Karpas-422 (cell line): ENCODE measurements at regions not wholly inside any gene's neighbourhood (a gene's known extent, or its start where the extent isn't known, plus 50 kb on each side); places are given as distances from the start of the nearest gene placed in this dataset.

Experiments used
- DNase-seq: peaks from one replicate; pipeline ENCODE4 v3.0.0-alpha.2; 2015
- H2AFZ ChIP-seq: fragments of 200-600 bp; sonication (generic); 2 replicates; pipeline ENCODE4 v1.6.1; 2014; ENCODE audit warnings: antibody characterized with exemption, low read length, mixed read lengths
- H3K27ac ChIP-seq: fragments of 200-600 bp; sonication (generic); 2 replicates; pipeline ENCODE4 v1.5.1; 2014; ENCODE audit warnings: mild to moderate bottlenecking, low read length, moderate library complexity
- H3K27me3 ChIP-seq: fragments of 200-600 bp; sonication (generic); 2 replicates; pipeline ENCODE4 v1.6.1; 2014; ENCODE audit warnings: low read length, mixed read lengths
- H3K36me3 ChIP-seq: fragments of 200-600 bp; sonication (generic); 2 replicates; pipeline ENCODE4 v1.6.1; 2014; ENCODE audit warnings: low read length, mixed read lengths; ENCODE audit not compliant: insufficient read depth
- H3K4me1 ChIP-seq: fragments of 200-600 bp; sonication (generic); 2 replicates; pipeline ENCODE4 v1.6.1; 2014; ENCODE audit warnings: mild to moderate bottlenecking, low read length, mixed read lengths
- H3K4me2 ChIP-seq: fragments of 200-600 bp; sonication (generic); 2 replicates; pipeline ENCODE4 v1.6.1; 2014; ENCODE audit warnings: low read length, low read depth, mild to moderate bottlenecking; ENCODE audit not compliant: poor library complexity, severe bottlenecking
- H3K4me3 ChIP-seq: fragments of 200-600 bp; sonication (generic); 2 replicates; pipeline ENCODE4 v1.5.1; 2014; ENCODE audit warnings: mild to moderate bottlenecking, antibody characterized with exemption, low read length, mixed read lengths
- H3K79me2 ChIP-seq: fragments of 200-600 bp; sonication (generic); 2 replicates; pipeline ENCODE4 v1.6.1; 2014; ENCODE audit warnings: mild to moderate bottlenecking, low read length, mixed read lengths
- H3K9ac ChIP-seq: fragments of 200-600 bp; sonication (generic); 2 replicates; pipeline ENCODE4 v1.6.0; 2014; ENCODE audit warnings: low read length
- H3K9me2 ChIP-seq: fragments of 200-600 bp; sonication (generic), shearing (Covaris generic); replicated peaks from 2 replicates; pipeline ENCODE4 v1.6.0; 2014; ENCODE audit warnings: mild to moderate bottlenecking, low read length, moderate library complexity; ENCODE audit not compliant: insufficient read depth
- H3K9me3 ChIP-seq: fragments of 300-700, 200-600 bp; sonication (generic); 2 replicates; pipeline ENCODE4 v1.6.1; 2014; ENCODE audit warnings: low read length, mixed read lengths
- H4K20me1 ChIP-seq: fragments of 200-600 bp; sonication (generic); 2 replicates; pipeline ENCODE4 v1.6.1; 2014; ENCODE audit warnings: mild to moderate bottlenecking, antibody characterized with exemption, low read length, low read depth; ENCODE audit not compliant: insufficient read depth

DNA sequence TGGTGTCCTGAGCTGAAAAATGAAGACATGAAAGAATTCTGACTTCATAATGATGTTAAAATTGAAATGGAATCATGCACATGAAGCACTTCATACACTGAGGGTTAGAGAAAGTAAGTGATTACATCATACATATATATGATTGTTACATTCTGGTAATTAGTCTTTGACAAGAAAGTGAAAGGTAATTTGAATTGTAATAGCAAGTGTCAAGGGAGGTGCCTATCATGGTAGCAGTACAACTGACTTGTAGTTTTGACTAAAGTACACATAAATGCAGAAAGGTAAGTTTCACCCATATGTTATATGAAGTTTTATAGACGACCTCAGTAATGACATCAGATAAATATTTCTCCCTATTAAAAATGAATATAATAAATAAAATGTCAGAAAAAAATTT is 1325.0 kb upstream of the GOT2 start:
- Histone ChIP-seq H3K9me2 (no peaks in the 10 kb centered on the region), H3K9ac (no peak overlapping the region), H3K36me3 (no peaks in the 10 kb centered on the region), H3K4me3 (no peak overlapping the region), H3K4me1 (no peaks in the 10 kb centered on the region), H3K9me3 (peaks cover 21% of the 10 kb centered on the region), H3K79me2 (no peaks in the 10 kb centered on the region), H3K27me3 (no peaks in the 10 kb centered on the region), H4K20me1 (no peaks in the 10 kb centered on the region), H3K4me2 (no peak overlapping the region), H3K27ac (no peak overlapping the region), H2AFZ (no peak overlapping the region)
- no peak for DNase-seq

DNA sequence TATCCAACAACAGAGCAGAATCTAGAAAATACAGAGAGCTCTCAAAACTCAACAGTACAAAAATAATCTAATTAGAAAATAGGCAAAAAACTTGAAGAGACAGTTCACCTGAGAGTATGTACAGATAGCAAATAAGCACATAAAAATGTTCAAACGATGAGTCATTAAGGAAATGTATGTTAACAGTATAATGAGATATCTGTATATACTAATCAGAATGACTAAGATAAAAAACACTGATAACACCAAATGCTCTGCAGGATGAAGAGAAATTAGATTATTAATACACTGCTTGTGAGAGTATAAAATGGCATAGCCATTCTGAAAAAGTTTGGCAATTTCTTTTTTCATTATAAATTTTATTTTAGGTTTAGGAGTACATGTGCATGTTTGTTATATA is 1307.6 kb upstream of the GOT2 start:
- Histone ChIP-seq H3K9me3 (peaks cover 9% of the 10 kb centered on the region; the same call in 1 of the 2 replicates), H3K4me2 (no peak overlapping the region), H3K27me3 (no peaks in the 10 kb centered on the region), H3K36me3 (no peaks in the 10 kb centered on the region), H3K9me2 (no peaks in the 10 kb centered on the region), H3K79me2 (no peaks in the 10 kb centered on the region), H3K4me3 (no peak overlapping the region), H2AFZ (no peak overlapping the region), H3K27ac (no peak overlapping the region), H3K4me1 (no peaks in the 10 kb centered on the region), H4K20me1 (no peaks in the 10 kb centered on the region), H3K9ac (no peak overlapping the region)
- DNase-seq = no peak

DNA sequence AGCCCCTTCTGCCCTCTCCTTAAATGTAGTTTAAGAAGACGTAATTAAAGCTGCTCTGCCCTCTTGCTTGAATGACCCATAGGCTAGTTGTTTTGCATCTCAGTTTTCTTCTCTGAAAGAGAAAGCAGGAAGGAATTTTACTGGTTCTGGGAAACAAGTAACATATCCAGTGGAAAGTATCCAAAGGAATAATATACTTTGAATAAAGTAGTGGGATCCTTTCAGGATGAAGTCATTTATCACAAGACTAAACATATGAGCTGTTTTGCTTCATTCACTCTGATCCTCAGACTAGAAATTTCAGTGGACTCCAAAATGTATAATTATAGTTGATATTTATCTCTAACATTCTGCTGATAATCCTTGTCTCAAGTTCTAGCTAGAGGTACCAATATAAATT is 1297.6 kb upstream of the GOT2 start:
- no peak for DNase-seq
- Histone ChIP-seq H3K36me3 (no peaks in the 10 kb centered on the region), H3K4me2 (no peak overlapping the region), H3K9me2 (no peaks in the 10 kb centered on the region), H4K20me1 (no peaks in the 10 kb centered on the region), H3K27ac (no peak overlapping the region), H3K9ac (no peak overlapping the region), H3K79me2 (no peaks in the 10 kb centered on the region), H2AFZ (no peak overlapping the region), H3K4me3 (no peak overlapping the region), H3K9me3 (peaks cover 29% of the 10 kb centered on the region), H3K27me3 (no peaks in the 10 kb centered on the region), H3K4me1 (no peaks in the 10 kb centered on the region)

DNA sequence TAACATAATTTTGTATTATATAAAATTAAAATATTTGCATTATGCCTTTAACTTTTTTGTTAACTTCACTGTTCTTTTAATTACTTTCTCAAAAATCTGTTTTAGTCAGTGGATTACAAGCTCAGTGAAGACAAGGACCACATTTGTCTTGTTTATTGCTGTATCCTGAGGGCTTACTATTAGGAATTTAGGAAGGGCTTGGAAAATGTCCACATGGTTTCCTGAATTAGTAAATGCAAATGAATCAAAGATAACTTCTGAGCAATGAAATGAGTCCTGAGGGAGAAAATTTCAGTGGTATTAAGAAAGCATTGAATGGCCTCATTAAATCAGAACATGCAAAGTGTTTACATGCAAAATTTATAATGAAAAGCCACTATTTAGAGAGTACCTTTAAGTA is 1293.2 kb upstream of the GOT2 start:
- no peaks in the 10 kb centered on the region for H4K20me1 ChIP-seq
- no peak overlapping the region for H3K4me3 ChIP-seq
- no peaks in the 10 kb centered on the region for H3K79me2 ChIP-seq
- H3K9me2 ChIP-seq = no peaks in the 10 kb centered on the region
- peaks cover 24% of the 10 kb centered on the region for H3K9me3 ChIP-seq
- no peaks in the 10 kb centered on the region for H3K27me3 ChIP-seq
- no peak overlapping the region for H3K4me2 ChIP-seq
- H3K36me3 ChIP-seq = no peaks in the 10 kb centered on the region
- H3K9ac ChIP-seq = no peak overlapping the region
- DNase-seq = no peak
- no peak overlapping the region for H2AFZ ChIP-seq
- H3K27ac ChIP-seq = no peak overlapping the region
- no peaks in the 10 kb centered on the region for H3K4me1 ChIP-seq

DNA sequence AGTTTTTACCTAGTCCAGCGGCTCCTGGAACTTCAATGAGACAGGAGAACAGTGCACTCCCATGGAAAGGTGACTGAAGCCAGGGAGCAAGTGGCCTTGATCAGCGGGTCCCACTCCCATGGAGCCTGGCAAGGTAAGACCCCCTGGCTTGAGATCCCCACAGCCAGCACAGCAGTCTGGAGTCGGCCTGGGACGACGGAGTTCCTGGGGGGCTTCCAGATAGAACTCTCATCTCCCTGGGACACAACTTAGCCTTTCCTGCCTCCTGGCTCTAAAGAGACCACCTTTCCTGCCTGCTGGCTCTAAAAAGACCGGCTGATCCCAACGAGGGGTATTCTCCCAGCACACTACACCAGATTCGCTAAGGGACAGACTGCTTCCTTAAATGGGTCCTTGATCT is 1279.0 kb upstream of the GOT2 start:
- Histone ChIP-seq H4K20me1 (no peaks in the 10 kb centered on the region), H3K4me3 (no peak overlapping the region), H3K9ac (no peak overlapping the region), H2AFZ (no peak overlapping the region), H3K79me2 (no peaks in the 10 kb centered on the region), H3K27ac (no peak overlapping the region), H3K4me1 (no peaks in the 10 kb centered on the region), H3K27me3 (no peaks in the 10 kb centered on the region), H3K4me2 (no peak overlapping the region), H3K9me2 (no peaks in the 10 kb centered on the region), H3K9me3 (peaks cover 16% of the 10 kb centered on the region), H3K36me3 (no peaks in the 10 kb centered on the region)
- no peak for DNase-seq

DNA sequence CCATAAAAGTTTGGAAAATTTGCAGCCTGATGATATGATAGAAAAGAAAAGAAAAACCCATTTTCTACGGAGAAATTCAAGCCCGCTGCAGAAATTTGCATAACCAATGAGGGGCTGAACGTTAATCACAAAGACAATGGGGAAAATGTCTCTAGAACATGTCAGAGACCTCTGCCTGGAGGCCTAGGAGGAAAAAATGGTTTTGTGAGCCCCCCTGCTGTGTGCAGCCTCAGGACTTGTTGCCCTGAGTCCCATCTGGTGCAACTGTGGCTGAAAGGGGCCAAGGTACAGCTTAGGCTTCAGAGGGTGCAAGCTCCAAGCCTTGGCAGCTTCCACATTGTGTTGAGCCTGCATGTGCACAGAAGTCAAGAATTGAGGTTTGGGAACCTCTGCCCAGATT is 1267.4 kb upstream of the GOT2 start:
- no peak for DNase-seq
- H3K9me3 ChIP-seq = peaks cover 12% of the 10 kb centered on the region; the same call in 1 of the 2 replicates
- no peaks in the 10 kb centered on the region for H4K20me1 ChIP-seq
- H3K9me2 ChIP-seq = no peaks in the 10 kb centered on the region
- no peak overlapping the region for H3K4me2 ChIP-seq
- H3K9ac ChIP-seq = no peak overlapping the region
- no peaks in the 10 kb centered on the region for H3K36me3 ChIP-seq
- no peak overlapping the region for H2AFZ ChIP-seq
- no peaks in the 10 kb centered on the region for H3K79me2 ChIP-seq
- H3K27ac ChIP-seq = no peak overlapping the region
- H3K27me3 ChIP-seq = no peaks in the 10 kb centered on the region
- H3K4me1 ChIP-seq = no peaks in the 10 kb centered on the region
- H3K4me3 ChIP-seq = no peak overlapping the region

DNA sequence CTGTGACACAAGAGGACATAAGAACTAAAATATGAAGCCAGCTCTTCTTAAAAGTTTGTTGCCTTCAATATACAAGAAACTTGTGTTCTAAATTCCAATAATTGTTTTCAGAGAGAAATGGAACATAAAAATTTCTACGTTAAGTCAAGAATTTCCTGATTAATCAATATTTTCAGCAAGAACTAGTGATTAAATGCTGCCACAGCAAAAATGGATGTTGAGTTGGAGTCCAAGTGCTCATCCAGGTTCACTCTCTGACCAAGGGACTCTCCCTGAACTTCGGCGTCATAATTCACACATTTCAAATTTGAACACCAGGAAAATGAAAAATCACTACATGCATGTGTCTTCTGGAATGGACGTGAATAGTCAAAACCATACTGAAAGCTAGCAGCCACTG is 1263.6 kb upstream of the GOT2 start:
- Histone ChIP-seq H3K4me2 (no peak overlapping the region), H3K9me2 (no peaks in the 10 kb centered on the region), H3K4me3 (no peak overlapping the region), H3K79me2 (no peaks in the 10 kb centered on the region), H4K20me1 (no peaks in the 10 kb centered on the region), H2AFZ (no peak overlapping the region), H3K36me3 (no peaks in the 10 kb centered on the region), H3K27me3 (no peaks in the 10 kb centered on the region), H3K4me1 (no peaks in the 10 kb centered on the region), H3K9me3 (peaks cover 12% of the 10 kb centered on the region), H3K27ac (no peak overlapping the region), H3K9ac (no peak overlapping the region)
- no peak for DNase-seq

DNA sequence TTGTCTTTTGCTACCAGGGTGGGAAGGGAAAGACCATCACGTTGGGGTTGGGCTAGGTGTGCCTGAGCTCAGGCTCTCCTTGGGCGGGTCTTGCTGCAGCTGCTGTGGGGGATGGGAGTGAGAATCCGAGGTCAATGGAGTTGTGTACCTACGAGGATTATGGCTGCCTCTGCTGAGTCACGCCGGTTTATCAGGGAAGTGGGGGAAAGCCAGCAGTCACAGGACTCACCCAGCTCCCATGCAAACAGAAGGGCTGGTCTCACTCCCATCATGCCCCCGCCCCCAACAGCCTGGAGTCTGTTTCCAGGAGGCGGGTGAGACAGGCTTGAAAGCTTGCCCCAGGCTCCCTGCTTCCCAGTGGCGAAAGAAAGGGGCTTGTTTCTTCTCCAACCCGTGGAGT is 1259.0 kb upstream of the GOT2 start:
- DNase-seq = no peak
- Histone ChIP-seq H2AFZ (no peak overlapping the region), H3K4me3 (no peak overlapping the region)

DNA sequence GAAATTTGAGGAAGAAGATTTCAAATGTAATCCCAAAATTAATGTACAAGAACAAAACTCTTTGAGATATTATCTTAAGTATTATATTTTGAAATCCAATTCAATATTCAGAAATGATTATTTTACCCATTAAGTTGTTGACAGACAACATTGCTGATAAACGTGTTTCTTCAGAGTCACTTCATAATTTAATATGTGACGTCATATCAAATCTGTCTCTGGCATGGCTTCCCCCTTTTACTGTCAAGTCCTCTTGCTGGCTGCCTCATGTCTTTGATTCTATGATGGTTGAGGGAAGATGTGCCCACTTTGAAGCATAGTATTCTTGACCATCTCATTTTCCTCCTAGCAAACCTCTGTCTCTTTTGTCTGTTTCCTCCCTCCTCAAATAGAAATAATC is 1257.1 kb upstream of the GOT2 start:
- H3K9me3 ChIP-seq = peaks cover 23% of the 10 kb centered on the region
- no peak overlapping the region for H3K4me3 ChIP-seq
- H2AFZ ChIP-seq = no peak overlapping the region
- H3K27me3 ChIP-seq = no peaks in the 10 kb centered on the region
- H3K4me1 ChIP-seq = no peaks in the 10 kb centered on the region
- no peaks in the 10 kb centered on the region for H3K36me3 ChIP-seq
- no peak for DNase-seq
- H4K20me1 ChIP-seq = no peaks in the 10 kb centered on the region
- no peak overlapping the region for H3K27ac ChIP-seq
- no peaks in the 10 kb centered on the region for H3K79me2 ChIP-seq
- H3K9ac ChIP-seq = no peak overlapping the region
- no peaks in the 10 kb centered on the region for H3K9me2 ChIP-seq
- no peak overlapping the region for H3K4me2 ChIP-seq

More for the DNA sequence above, 1259.0 kb upstream of the GOT2 start:
- Histone ChIP-seq H3K27ac (no peak overlapping the region), H3K79me2 (no peaks in the 10 kb centered on the region), H3K27me3 (no peaks in the 10 kb centered on the region), H3K36me3 (no peaks in the 10 kb centered on the region), H3K9ac (no peak overlapping the region), H3K9me3 (peaks cover 26% of the 10 kb centered on the region), H4K20me1 (no peaks in the 10 kb centered on the region), H3K9me2 (no peaks in the 10 kb centered on the region), H3K4me2 (no peak overlapping the region), H3K4me1 (no peaks in the 10 kb centered on the region)
